HCT116 (cell line): ENCODE measurements at regions not wholly inside any gene's neighbourhood (a gene's known extent, or its start where the extent isn't known, plus 50 kb on each side); places are given as distances from the start of the nearest gene placed in this dataset.
"Not testable (repeated sequence)": the region's sequence is repeated elsewhere in the genome, so short reads cannot be mapped to it uniquely, and the experiment has no call there.

Experiments
- ATAC-seq: fragments of 200-7000 bp; cut with Tn5 transposase; 2 replicates; pipeline ENCODE4 v1.9.1; 2020; ENCODE audit warnings: mild to moderate bottlenecking, moderate library complexity
- BruUV-seq: library from RNA; stranded (reverse); fragments of 400-500 nt; replicated peaks from 2 replicates; lab custom pipeline; 2021; lab: Mats Ljungman, UMichigan
- CTCF ChIA-PET: fragments of 300-600 bp; sonication (Branson Sonifier 250); formaldehyde crosslinking; loops from one replicate; lab custom pipeline; 2021; ENCODE audit warnings: antibody characterized with exemption; lab: Charles Lee
- POLR2A ChIA-PET: fragments of 300-600, 350-600 bp; sonication (Branson Sonifier 250); formaldehyde crosslinking; loops from one replicate; lab custom pipeline; 2021; ENCODE audit warnings: antibody characterized with exemption; lab: Charles Lee
- RAD21 ChIA-PET, 2 experiments: fragments of 300-600 bp; sonication (Branson Sonifier 250); formaldehyde crosslinking; loops; one replicate each; lab custom pipeline; 2023; ENCODE audit warnings: low total read pairs in 2 of 2; ENCODE audit not compliant: uncharacterized antibody in 2 of 2, unreplicated experiment in 2 of 2, low non-redundant PET in 1 of 2; lab: Charles Lee
- DNase-seq: peaks from one replicate; pipeline ENCODE4 v3.0.0-alpha.2; 2010; ENCODE audit warnings: low read depth, low spot score
- H2AFZ ChIP-seq: fragments of 200-600 bp; shearing (Covaris generic), sonication (generic); 2 replicates; pipeline ENCODE4 v1.6.1; 2017; ENCODE audit warnings: low read depth, mixed run types, mixed read lengths, antibody characterized with exemption, low read length; ENCODE audit not compliant: poor library complexity, severe bottlenecking
- H3K27ac ChIP-seq: 2 replicates; pipeline ENCODE4 v1.5.1; 2012; ENCODE audit warnings: low read depth, low read length
- H3K27me3 ChIP-seq: fragments of 200-600 bp; sonication (generic); 2 replicates; pipeline ENCODE4 v1.6.1; 2016; ENCODE audit warnings: mixed run types, low read length, mixed read lengths; ENCODE audit not compliant: insufficient read depth
- H3K36me3 ChIP-seq, 2 experiments: fragments of 200-500 bp in 1 of 2; fragments of 200-600 bp in 1 of 2; sonication (Bioruptor generic) in 1 of 2; sonication (generic) in 1 of 2; 2 replicates each; pipeline versions ENCODE4 v1.5.1 to v1.6.1; 2014 to 2016; ENCODE audit warnings: low read length in 2 of 2, inconsistent platforms in 1 of 2, mixed read lengths in 1 of 2, mixed run types in 1 of 2; ENCODE audit not compliant: insufficient read depth in 2 of 2, control insufficient read depth in 1 of 2
- H3K4me1 ChIP-seq, 2 experiments: fragments of 200-600 bp in 1 of 2; sonication (generic) in 1 of 2; 2 replicates each; pipeline versions ENCODE4 v1.5.1 to v1.6.1; 2012 to 2017; ENCODE audit warnings: low read length in 2 of 2, inconsistent platforms in 1 of 2, mild to moderate bottlenecking in 1 of 2, mixed read lengths in 1 of 2, mixed run types in 1 of 2, moderate library complexity in 1 of 2; ENCODE audit not compliant: insufficient read depth in 2 of 2, control insufficient read depth in 1 of 2
- H3K4me2 ChIP-seq: fragments of 200-600 bp; sonication (generic); 2 replicates; pipeline ENCODE4 v1.6.1; 2017; ENCODE audit warnings: mixed run types, low read length, mixed read lengths
- H3K4me3 ChIP-seq, 2 experiments: fragments of 200-600 bp in 1 of 2; sonication (generic) in 1 of 2; replicated peaks in 1 of 2; 2 replicates each; pipeline ENCODE4 v1.5.1; 2011 to 2016; ENCODE audit warnings: low read length in 2 of 2, control low read depth in 1 of 2, low read depth in 1 of 2, mild to moderate bottlenecking in 1 of 2, mixed read lengths in 1 of 2, mixed run types in 1 of 2
- H3K79me2 ChIP-seq: fragments of 200-600 bp; sonication (generic); 2 replicates; pipeline ENCODE4 v1.6.1; 2017; ENCODE audit warnings: mild to moderate bottlenecking, mixed run types, low read length, moderate library complexity, mixed read lengths; ENCODE audit not compliant: insufficient read depth
- H3K9ac ChIP-seq: fragments of 200-600 bp; sonication (generic); 2 replicates; pipeline ENCODE4 v1.6.1; 2016; ENCODE audit warnings: low read length, mixed read lengths
- H3K9me2 ChIP-seq: fragments of 200-600 bp; sonication (generic), shearing (Covaris generic); 2 replicates; pipeline ENCODE4 v1.6.1; 2017; ENCODE audit warnings: mixed run types, mild to moderate bottlenecking, moderate library complexity; ENCODE audit not compliant: insufficient read depth
- H3K9me3 ChIP-seq, 2 experiments: fragments of 200-500 bp in 1 of 2; fragments of 200-600 bp in 1 of 2; sonication (Bioruptor generic) in 1 of 2; sonication (generic) in 1 of 2; 2 replicates each; pipeline ENCODE4 v1.6.1; 2014 to 2017; ENCODE audit warnings: low read length in 2 of 2, mixed read lengths in 2 of 2, inconsistent platforms in 1 of 2, low read depth in 1 of 2, mild to moderate bottlenecking in 1 of 2, mixed run types in 1 of 2, moderate library complexity in 1 of 2; ENCODE audit not compliant: control insufficient read depth in 1 of 2, insufficient read depth in 1 of 2
- H4K20me1 ChIP-seq: fragments of 200-600 bp; sonication (generic), shearing (Covaris generic); 2 replicates; pipeline ENCODE4 v1.6.1; 2017; ENCODE audit warnings: mixed run types, mild to moderate bottlenecking, moderate library complexity; ENCODE audit not compliant: insufficient read depth
- EGR1 ChIP-seq: IDR thresholded peaks from 2 replicates; pipeline ENCODE4 v1.6.1; 2012; ENCODE audit warnings: low read depth
- ELF1 ChIP-seq: IDR thresholded peaks from 2 replicates; pipeline ENCODE4 v1.6.1; 2012; ENCODE audit warnings: low read depth, borderline replicate concordance
- JUND ChIP-seq: IDR thresholded peaks from 2 replicates; pipeline ENCODE4 v1.6.1; 2012
- SRF ChIP-seq: IDR thresholded peaks from 2 replicates; pipeline ENCODE4 v1.6.1; 2012; ENCODE audit warnings: low read depth
- intact Hi-C: fragments of 100-400 bp; cut with micrococcal nuclease; formaldehyde crosslinking; loops from 2 replicates; pipeline ENCODE4 v1.10.0; 2022
- TF ChIP-seq, protein P1 (sequence below): IDR thresholded peaks from 2 replicates; pipeline ENCODE4 v1.6.1; 2012; ENCODE audit warnings: low read depth
- TF ChIP-seq, protein P2 (sequence below): IDR thresholded peaks from 2 replicates; pipeline ENCODE4 v1.6.1; 2012
- TF ChIP-seq, protein P3 (sequence below), 3 experiments: fragments of 200-600 bp in 1 of 3; sonication (generic) in 1 of 3; IDR thresholded peaks in 2 of 3; conservative IDR thresholded peaks in 1 of 3; 2 replicates each; pipeline ENCODE4 v1.5.1; 2012 to 2017; ENCODE audit warnings: low read depth in 2 of 3, low read length in 2 of 3, antibody characterized with exemption in 1 of 3, borderline replicate concordance in 1 of 3, control low read depth in 1 of 3, mild to moderate bottlenecking in 1 of 3, mixed read lengths in 1 of 3, mixed run types in 1 of 3, moderate library complexity in 1 of 3; ENCODE audit not compliant: insufficient read depth in 1 of 3
- TF ChIP-seq, protein P4 (sequence below): IDR thresholded peaks from 2 replicates; pipeline ENCODE4 v1.6.1; 2012

- no peak overlapping the region for H3K27ac ChIP-seq
- H3K9me2 ChIP-seq = no peaks in the 10 kb centered on the region
- H2AFZ ChIP-seq = no peak overlapping the region
- TF ChIP-seq JUND = no peak
- no peak for TF ChIP-seq SRF
- H4K20me1 ChIP-seq = no peaks in the 10 kb centered on the region
- DNase-seq = no peak
- CTCF ChIA-PET = no interaction called here
- no peak overlapping the region for H3K4me2 ChIP-seq
- intact Hi-C loops = no loop called here
- ATAC-seq = no peak
- no peaks in the 10 kb centered on the region for H3K9me3 ChIP-seq
- RAD21 ChIA-PET = no interaction called here
- no peaks in the 10 kb centered on the region for H3K27me3 ChIP-seq
- no peaks in the 10 kb centered on the region for H3K36me3 ChIP-seq
- no TSS peak for BruUV-seq
- POLR2A ChIA-PET = no interaction called here
- no peak overlapping the region for H3K9ac ChIP-seq
- no peak overlapping the region for H3K4me3 ChIP-seq
- H3K4me1 ChIP-seq = no peaks in the 10 kb centered on the region
- H3K79me2 ChIP-seq = no peaks in the 10 kb centered on the region
These were observed 70.5 kb upstream of the ABCB5 start for GRCh38 chr7:20545016-20545415.

DNA sequence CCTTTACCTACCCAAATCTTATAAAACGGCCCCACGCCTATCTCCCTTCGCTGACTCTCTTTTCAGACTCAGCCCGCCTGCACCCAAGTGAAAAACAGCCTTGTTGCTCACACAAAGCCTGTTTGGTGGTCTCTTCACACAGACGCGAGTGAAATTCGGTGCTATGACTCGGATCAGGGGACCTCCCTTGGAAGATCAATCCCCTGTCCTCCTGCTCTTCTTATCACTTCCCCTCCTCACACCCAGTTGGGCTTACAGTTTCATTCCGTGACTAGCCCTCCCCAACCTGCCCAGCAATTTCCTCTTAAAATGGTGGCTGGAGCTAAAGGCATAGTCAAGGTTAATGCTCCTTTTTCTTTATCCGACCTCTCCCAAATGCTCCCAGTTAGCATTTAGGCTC, 68.5 kb upstream of the ABCB5 start:
- H3K4me1 ChIP-seq, CTCF ChIA-PET, ATAC-seq, RAD21 ChIA-PET, H3K27me3 ChIP-seq, H4K20me1 ChIP-seq, H3K79me2 ChIP-seq, H3K27ac ChIP-seq, H3K9me3 ChIP-seq, intact Hi-C loops, H3K9ac ChIP-seq, H2AFZ ChIP-seq, H3K4me2 ChIP-seq, H3K36me3 ChIP-seq, H3K9me2 ChIP-seq, BruUV-seq, DNase-seq, H3K4me3 ChIP-seq, POLR2A ChIA-PET: not testable (repeated sequence)

DNA sequence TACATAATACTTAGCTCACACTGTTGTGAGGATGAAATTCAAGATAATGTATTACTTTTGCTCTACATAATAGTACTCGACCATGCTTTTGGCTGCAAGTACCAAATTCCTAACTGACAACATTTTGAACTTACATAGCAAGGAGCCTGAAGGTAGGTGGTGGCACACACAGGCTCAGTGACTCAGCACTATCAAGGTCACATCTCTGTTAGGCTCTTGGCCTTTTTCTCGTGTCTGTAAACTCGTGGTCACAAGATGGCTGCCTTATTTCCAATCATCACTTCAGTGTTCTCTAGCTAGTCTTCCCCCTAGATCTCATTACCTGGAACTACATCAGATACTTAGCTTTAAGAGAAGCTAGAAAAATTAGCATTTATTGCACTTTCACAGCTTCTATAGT, 61.4 kb upstream of the ABCB5 start:
- Histone ChIP-seq H3K9me2 (no peaks in the 10 kb centered on the region), H3K79me2 (no peaks in the 10 kb centered on the region), H3K27ac (no peak overlapping the region), H3K4me3 (no peak overlapping the region), H3K4me1 (no peaks in the 10 kb centered on the region), H3K27me3 (no peaks in the 10 kb centered on the region), H4K20me1 (no peaks in the 10 kb centered on the region), H3K4me2 (no peak overlapping the region), H2AFZ (peak overlapping the region; percentile 75), H3K9ac (no peak overlapping the region), H3K36me3 (no peaks in the 10 kb centered on the region), H3K9me3 (no peaks in the 10 kb centered on the region)
- intact Hi-C loops = no loop called here
- no peak for ATAC-seq
- BruUV-seq = no TSS peak
- ChIA-PET POLR2A (no interaction called here), RAD21 (no interaction called here), CTCF (interaction anchor here (0.9 kb wide), 1 partner anchor 15 kb away, joined by 3 read pairs; no protein-coding TSS in a partner anchor)
- no peak for DNase-seq
- TF ChIP-seq, protein P1, sequence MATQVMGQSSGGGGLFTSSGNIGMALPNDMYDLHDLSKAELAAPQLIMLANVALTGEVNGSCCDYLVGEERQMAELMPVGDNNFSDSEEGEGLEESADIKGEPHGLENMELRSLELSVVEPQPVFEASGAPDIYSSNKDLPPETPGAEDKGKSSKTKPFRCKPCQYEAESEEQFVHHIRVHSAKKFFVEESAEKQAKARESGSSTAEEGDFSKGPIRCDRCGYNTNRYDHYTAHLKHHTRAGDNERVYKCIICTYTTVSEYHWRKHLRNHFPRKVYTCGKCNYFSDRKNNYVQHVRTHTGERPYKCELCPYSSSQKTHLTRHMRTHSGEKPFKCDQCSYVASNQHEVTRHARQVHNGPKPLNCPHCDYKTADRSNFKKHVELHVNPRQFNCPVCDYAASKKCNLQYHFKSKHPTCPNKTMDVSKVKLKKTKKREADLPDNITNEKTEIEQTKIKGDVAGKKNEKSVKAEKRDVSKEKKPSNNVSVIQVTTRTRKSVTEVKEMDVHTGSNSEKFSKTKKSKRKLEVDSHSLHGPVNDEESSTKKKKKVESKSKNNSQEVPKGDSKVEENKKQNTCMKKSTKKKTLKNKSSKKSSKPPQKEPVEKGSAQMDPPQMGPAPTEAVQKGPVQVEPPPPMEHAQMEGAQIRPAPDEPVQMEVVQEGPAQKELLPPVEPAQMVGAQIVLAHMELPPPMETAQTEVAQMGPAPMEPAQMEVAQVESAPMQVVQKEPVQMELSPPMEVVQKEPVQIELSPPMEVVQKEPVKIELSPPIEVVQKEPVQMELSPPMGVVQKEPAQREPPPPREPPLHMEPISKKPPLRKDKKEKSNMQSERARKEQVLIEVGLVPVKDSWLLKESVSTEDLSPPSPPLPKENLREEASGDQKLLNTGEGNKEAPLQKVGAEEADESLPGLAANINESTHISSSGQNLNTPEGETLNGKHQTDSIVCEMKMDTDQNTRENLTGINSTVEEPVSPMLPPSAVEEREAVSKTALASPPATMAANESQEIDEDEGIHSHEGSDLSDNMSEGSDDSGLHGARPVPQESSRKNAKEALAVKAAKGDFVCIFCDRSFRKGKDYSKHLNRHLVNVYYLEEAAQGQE = no peak
- TF ChIP-seq, protein P2, sequence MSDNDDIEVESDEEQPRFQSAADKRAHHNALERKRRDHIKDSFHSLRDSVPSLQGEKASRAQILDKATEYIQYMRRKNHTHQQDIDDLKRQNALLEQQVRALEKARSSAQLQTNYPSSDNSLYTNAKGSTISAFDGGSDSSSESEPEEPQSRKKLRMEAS = no peak
- TF ChIP-seq, protein P3, sequence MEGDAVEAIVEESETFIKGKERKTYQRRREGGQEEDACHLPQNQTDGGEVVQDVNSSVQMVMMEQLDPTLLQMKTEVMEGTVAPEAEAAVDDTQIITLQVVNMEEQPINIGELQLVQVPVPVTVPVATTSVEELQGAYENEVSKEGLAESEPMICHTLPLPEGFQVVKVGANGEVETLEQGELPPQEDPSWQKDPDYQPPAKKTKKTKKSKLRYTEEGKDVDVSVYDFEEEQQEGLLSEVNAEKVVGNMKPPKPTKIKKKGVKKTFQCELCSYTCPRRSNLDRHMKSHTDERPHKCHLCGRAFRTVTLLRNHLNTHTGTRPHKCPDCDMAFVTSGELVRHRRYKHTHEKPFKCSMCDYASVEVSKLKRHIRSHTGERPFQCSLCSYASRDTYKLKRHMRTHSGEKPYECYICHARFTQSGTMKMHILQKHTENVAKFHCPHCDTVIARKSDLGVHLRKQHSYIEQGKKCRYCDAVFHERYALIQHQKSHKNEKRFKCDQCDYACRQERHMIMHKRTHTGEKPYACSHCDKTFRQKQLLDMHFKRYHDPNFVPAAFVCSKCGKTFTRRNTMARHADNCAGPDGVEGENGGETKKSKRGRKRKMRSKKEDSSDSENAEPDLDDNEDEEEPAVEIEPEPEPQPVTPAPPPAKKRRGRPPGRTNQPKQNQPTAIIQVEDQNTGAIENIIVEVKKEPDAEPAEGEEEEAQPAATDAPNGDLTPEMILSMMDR (IDR thresholded peaks at IDR 0.05 in 2 of 3, conservative IDR thresholded peaks at IDR 0.05 in 1 of 3; ENCODE audit: borderline replicate concordance in 1 of 3, insufficient read depth in 1 of 3, low read depth in 2 of 3, low read length in 2 of 3) = no peak
- TF ChIP-seq, protein P4, sequence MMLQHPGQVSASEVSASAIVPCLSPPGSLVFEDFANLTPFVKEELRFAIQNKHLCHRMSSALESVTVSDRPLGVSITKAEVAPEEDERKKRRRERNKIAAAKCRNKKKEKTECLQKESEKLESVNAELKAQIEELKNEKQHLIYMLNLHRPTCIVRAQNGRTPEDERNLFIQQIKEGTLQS = no peak
- TF ChIP-seq ELF1 (no peak), EGR1 (no peak)
